Hepatocyte (in vitro differentiated cells): ENCODE measurements at regions not wholly inside any gene's neighbourhood (a gene's known extent, or its start where the extent isn't known, plus 50 kb on each side); places are given as distances from the start of the nearest gene placed in this dataset.

Source experiments
- CTCF ChIP-seq: fragments of 200-600 bp; sonication (generic); IDR thresholded peaks from 2 replicates; pipeline ENCODE4 v1.5.1; 2016; ENCODE audit warnings: antibody characterized with exemption, mild to moderate bottlenecking; ENCODE audit not compliant: poor library complexity
- EZH2 ChIP-seq: fragments of 200-600 bp; sonication (generic); IDR thresholded peaks from 2 replicates; pipeline ENCODE4 v1.6.1; 2016; ENCODE audit warnings: antibody characterized with exemption, mild to moderate bottlenecking, borderline replicate concordance

GRCh38 chr11:116595305-116595880, 177.4 kb downstream of the BUD13 start:
- TF ChIP-seq CTCF (no peak), EZH2 (no peak)
